ENCODE measurements at regions not wholly inside any gene's neighbourhood (a gene's known extent, or its start where the extent isn't known, plus 50 kb on each side); places are given as distances from the start of the nearest gene placed in this dataset.

DNA sequence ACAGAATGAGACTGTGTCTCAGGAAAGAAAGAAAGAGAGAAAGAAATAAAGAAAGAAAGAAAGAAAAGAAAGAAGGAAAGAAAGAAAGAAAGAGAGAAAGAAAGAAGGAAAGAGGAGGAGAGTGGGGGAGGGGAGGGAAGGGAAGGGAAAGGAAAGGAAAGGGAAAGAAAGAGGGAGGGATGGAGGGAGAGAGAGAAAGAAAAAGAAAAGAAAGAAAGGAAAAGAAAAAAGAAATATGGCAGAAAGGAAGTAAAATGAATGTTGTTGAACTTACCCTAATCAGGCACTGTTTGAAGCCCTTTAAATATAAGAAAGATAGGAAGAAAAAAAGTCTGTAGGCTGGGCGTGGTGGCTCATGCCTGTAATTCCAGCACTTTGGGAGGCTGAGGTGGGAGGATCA lies 276.1 kb downstream of the INSC start:
- DNase-seq = no peak

- DNase-seq = no peak
Measured at GRCh38 chr11:15396778-15397177, 282.1 kb downstream of the INSC start.

GRCh38 chr11:15406851-15407351 lies 292.2 kb downstream of the INSC start:
- no peak for DNase-seq

GRCh38 chr11:15412054-15412453 lies 297.3 kb downstream of the INSC start:
- DNase-seq = no peak

DNA sequence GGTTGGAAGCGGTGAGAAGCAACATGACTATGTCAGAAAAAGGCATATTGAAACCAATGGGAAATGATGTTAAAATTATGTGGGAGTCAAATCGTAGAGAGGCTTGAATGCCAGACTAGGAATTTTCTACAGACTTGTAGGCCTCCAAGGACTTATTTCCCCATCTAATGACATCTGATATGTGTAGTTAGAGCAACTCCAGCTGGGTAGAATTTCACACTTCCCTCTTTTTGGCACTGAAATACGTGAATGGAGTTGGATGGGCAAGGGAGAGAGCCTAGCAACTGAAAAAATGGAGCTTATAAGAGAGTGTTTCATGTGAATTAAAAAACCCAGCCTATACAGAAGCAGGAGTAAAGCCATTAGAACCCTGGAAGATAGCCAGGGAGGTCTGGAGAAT lies 304.2 kb downstream of the INSC start:
- DNase-seq = no peak

GRCh38 chr11:15419696-15420095 lies 305.0 kb downstream of the INSC start:
- no peak for DNase-seq

- no peak for DNase-seq
Measured at GRCh38 chr11:15430381-15430780, 315.7 kb downstream of the INSC start.

GRCh38 chr11:15434529-15434928 lies 319.8 kb downstream of the INSC start:
- no peak for DNase-seq

- no peak for DNase-seq
Measured at GRCh38 chr11:15446315-15446714, 331.6 kb downstream of the INSC start.

- no peak for DNase-seq
Measured at GRCh38 chr11:15446929-15447328, 332.2 kb downstream of the INSC start.

DNA sequence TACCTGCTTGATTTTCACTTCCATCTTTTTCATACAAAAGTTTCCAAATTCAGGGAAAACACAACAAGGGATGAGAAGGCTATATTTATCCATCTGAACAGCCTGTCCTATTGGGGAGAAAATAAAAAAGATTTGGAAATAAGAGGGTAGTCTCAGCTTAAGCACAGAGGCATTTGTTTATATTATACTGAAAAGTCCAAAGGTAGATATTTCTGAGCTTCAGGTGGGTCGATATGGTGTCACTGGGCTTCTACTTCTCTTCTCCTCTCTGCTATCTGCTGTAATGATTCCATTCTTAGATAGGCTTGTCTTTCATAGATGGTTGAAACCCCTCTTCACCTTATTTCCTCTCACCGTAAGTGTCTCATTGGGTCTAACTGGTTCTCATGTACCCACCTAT lies 337.0 kb downstream of the INSC start:
- no peak for DNase-seq

- no peak for DNase-seq
Measured at GRCh38 chr11:15453211-15453765, 338.6 kb downstream of the INSC start.

GRCh38 chr11:15468466-15468865 lies 353.7 kb downstream of the INSC start:
- DNase-seq = no peak

GRCh38 chr11:15471048-15471894 lies 356.5 kb downstream of the INSC start:
- DNase-seq = peak; percentile 57

DNA sequence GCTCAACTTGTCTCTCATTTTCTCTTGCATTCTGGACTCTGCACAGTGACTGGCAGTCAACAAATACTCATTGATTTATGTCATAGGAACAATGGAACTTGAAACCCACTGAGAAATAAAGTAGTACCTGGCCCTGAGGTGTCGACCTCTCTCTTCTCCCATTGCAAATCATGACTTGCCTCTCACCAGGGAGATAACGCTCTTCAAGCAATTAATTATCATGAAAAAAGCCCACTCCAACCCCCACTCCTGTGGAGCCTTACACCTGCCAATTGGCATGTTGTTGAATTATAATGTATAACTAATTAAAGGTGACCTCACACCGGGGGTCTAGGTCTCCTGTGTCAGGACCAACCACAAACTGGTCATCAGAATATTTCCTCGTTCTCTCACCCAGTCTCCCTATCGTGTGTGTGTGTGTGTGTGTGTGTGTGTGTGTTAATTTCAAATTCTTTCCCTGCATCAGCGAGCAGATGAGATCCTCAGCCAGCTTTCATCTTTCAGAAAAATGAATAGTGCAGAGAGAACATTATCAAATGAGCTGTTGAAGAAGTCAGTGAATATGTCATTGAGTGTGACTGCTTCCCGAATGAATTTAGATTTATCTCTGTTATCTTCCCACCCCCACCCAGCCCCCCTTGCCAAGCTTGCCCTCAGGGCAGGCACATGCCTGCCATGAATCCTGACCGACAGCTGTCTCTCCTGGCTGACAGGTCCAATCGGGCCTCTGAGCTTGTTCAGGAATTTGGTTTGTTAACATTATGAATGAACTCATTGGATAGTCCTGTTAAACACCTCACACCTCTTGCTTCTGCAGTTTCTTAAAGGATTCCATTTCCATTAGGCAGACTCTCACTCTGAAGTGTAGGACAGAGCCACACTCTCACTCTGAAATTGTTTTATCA lies 357.4 kb downstream of the INSC start:
- peak; percentile 92 for DNase-seq

DNA sequence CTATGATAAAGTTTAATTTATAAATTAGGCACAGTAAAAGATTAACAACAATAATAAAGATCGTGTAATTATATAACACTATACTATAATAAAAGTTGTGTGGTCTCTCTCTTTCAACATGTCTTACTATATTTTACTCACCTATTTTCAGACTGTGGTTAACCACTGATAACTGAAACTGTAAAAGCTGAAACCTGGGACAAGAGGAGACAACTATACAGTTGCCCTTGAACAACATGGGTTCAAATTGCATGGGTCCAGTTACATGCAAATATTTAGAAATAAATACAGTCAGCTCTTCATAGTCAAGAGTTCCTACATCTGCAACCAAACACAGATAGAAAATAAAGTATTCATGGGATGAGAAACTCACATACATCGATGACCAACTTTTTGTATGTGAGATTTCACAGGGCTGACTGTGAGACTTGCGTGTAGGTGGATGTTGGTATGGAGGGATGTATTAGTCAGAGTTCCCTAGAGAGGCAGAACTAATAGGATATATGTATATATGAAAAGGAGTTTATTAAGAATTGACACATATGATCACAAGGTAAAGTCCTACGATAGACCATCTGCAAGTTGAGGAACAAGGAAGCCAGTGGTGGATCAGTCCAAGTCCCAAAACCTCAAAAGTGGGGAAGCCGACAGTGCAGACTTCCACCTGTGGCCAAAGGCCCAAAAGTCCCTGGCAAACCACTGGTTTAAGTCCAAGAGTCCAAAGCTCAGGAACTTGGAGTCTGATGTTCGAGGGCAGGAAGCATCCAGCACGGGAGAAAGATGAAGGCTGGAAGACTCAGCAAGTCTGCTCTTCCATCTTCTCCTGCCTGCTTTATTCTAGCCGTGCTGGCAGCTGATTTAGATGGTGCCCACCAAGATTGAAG lies 359.5 kb downstream of the INSC start:
- DNase-seq = no peak

DNA sequence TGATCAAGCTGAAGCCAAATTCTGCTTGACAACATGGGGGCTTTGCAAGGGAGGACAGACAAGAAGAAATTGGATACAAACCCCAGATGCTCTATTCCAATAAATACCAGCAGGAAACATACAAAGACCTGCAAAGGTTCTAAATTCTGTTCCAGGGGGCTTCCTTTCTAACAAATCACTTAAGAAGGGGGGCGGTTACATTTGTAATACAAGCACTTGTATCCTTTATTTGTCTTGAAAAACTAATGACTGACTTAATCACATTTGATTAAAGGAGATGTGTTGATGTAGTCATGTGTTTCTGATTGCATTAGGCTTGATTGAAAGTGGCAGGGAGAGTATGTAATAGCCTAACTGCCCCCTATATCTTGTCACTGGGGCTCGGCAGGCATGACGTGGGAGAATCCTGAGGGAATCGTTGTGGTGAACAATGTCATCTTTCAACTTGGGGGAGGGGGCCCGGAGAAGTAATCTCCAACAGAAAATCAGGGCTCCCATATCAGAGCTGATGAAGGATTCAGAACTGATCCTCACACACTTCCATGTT lies 361.7 kb downstream of the INSC start:
- no peak for DNase-seq

GRCh38 chr11:15481871-15482270 lies 367.1 kb downstream of the INSC start:
- DNase-seq = no peak

DNA sequence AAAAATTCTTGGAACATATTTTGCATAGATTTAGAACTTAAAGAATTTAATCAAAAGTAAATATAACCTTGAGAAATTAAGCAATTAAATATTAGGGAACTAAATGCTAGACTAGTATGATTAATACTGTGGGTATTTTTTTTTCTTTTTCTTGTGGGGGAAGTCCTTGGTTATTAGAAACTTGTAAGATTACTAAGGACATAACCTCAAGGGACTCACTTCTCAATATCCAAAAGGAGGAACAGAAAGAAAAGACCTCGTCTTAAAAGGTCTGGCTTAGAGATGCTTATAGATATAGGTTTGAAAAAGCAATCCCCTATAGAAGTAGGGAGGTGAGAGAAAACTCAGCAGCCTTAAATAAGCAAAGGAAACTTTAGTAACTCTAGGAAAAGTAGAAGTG lies 368.5 kb downstream of the INSC start:
- no peak for DNase-seq

- no peak for DNase-seq
Measured at GRCh38 chr11:15484398-15484797, 369.7 kb downstream of the INSC start.

- DNase-seq = no peak
Measured at GRCh38 chr11:15485432-15485831, 370.7 kb downstream of the INSC start.

GRCh38 chr11:15489281-15489680 lies 374.6 kb downstream of the INSC start:
- DNase-seq = no peak

Data from NCI-H1417 treated with DMSO at 0.1 percent for 48 hours (cell line).